ENCODE measurements at regions not wholly inside any gene's neighbourhood (a gene's known extent, or its start where the extent isn't known, plus 50 kb on each side); places are given as distances from the start of the nearest gene placed in this dataset.

GRCh38 chr13:93039131-93039530, 187.5 kb upstream of the GPC6 start:
- TF ChIP-seq CTCF (IDR thresholded peaks at IDR 0.05) (no peak), POLR2A (IDR thresholded peaks at IDR 0.05) (no peak)
